ENCODE measurements at regions not wholly inside any gene's neighbourhood (a gene's known extent, or its start where the extent isn't known, plus 50 kb on each side); places are given as distances from the start of the nearest gene placed in this dataset.

- TF ChIP-seq YY1 (IDR thresholded peaks at IDR 0.05; ENCODE audit: borderline replicate concordance in 1 of 3, control insufficient read depth in 1 of 3, extremely low read depth in 1 of 3, insufficient read depth in 3 of 3, insufficient read length in 1 of 3, insufficient replicate concordance in 2 of 3, low read depth in 1 of 3, low read length in 2 of 3) (no peak), CAMTA2 (CRISPR knock-in tag; conservative IDR thresholded peaks at IDR 0.05) (no peak), HMBOX1 (IDR thresholded peaks at IDR 0.05) (no peak), RBM22 (IDR thresholded peaks at IDR 0.05; ENCODE audit: low read depth, low read length, poor library complexity, severe bottlenecking) (no peak), MLX (CRISPR knock-in tag; conservative IDR thresholded peaks at IDR 0.05) (no peak), MEF2A (IDR thresholded peaks at IDR 0.05; ENCODE audit: control insufficient read depth, low read depth, low read length) (no peak), ZNF232 (CRISPR knock-in tag; IDR thresholded peaks at IDR 0.05) (no peak), ZC3H8 (IDR thresholded peaks at IDR 0.05) (no peak), FOXJ3 (CRISPR knock-in tag; IDR thresholded peaks at IDR 0.05) (no peak), ZNF764 (CRISPR knock-in tag; IDR thresholded peaks at IDR 0.05; ENCODE audit: low read depth) (no peak), SFPQ (IDR thresholded peaks at IDR 0.05; ENCODE audit: low read depth, low read length) (no peak), SNRNP70 (optimal IDR thresholded peaks at IDR 0.05; ENCODE audit: low read depth, low read length) (no peak), ZNF133 (CRISPR knock-in tag; IDR thresholded peaks at IDR 0.05) (no peak), ZNF518B (CRISPR knock-in tag; IDR thresholded peaks at IDR 0.05) (no peak), NR1H2 (CRISPR knock-in tag; IDR thresholded peaks at IDR 0.05) (no peak), PRDM10 (IDR thresholded peaks at IDR 0.05; ENCODE audit: partially characterized antibody) (no peak), ZNF175 (CRISPR knock-in tag; IDR thresholded peaks at IDR 0.05; ENCODE audit: low read depth) (no peak)
Observed at GRCh38 chr6:4322846-4323309, 187.5 kb upstream of the ECI2 start (continued).

Data from K562 (cell line).